ENCODE measurements at regions not wholly inside any gene's neighbourhood (a gene's known extent, or its start where the extent isn't known, plus 50 kb on each side); places are given as distances from the start of the nearest gene placed in this dataset.

- WGBS, 4 donors = 89 to 93% (median 91%) methylated on average over 4 of the region's 4 CpGs
These were observed 398.3 kb downstream of the RFC3 start for GRCh38 chr13:34216256-34216655.

GRCh38 chr13:34217343-34218025 is 399.5 kb downstream of the RFC3 start:
- TF ChIP-seq POLR2A (IDR thresholded peaks at IDR 0.05) (no peak), CTCF (IDR thresholded peaks at IDR 0.05) (no peak)
- 83 to 89% (median 86%) methylated on average over 12 of the region's 12 CpGs for WGBS, 4 donors
- H3K4me3 ChIP-seq = no peak overlapping the region
- H3K27me3 ChIP-seq = no peaks in the 10 kb centered on the region
- no peaks in the 10 kb centered on the region for H3K36me3 ChIP-seq (replicated peaks in 1 of 2)
- DNase-seq = no peak
- no peak overlapping the region for H3K27ac ChIP-seq
- no peaks in the 10 kb centered on the region for H3K9me3 ChIP-seq (replicated peaks in 1 of 3)
- H3K4me1 ChIP-seq (replicated peaks in 1 of 2) = no peaks in the 10 kb centered on the region
- intact Hi-C loops (cut with DNase I) = no loop called here

More at GRCh38 chr13:34216256-34216655, 398.3 kb downstream of the RFC3 start:
- intact Hi-C loops (cut with DNase I) = no loop called here
- H3K36me3 ChIP-seq (replicated peaks in 1 of 2) = no peaks in the 10 kb centered on the region
- DNase-seq = no peak
- no peak overlapping the region for H3K27ac ChIP-seq
- no peak overlapping the region for H3K4me3 ChIP-seq
- H3K4me1 ChIP-seq (replicated peaks in 1 of 2) = no peaks in the 10 kb centered on the region
- H3K9me3 ChIP-seq (replicated peaks in 1 of 3) = no peaks in the 10 kb centered on the region
- TF ChIP-seq CTCF (IDR thresholded peaks at IDR 0.05) (no peak), POLR2A (IDR thresholded peaks at IDR 0.05) (no peak)
- no peaks in the 10 kb centered on the region for H3K27me3 ChIP-seq

GRCh38 chr13:34223984-34224383 is 406.0 kb downstream of the RFC3 start:
- TF ChIP-seq CTCF (IDR thresholded peaks at IDR 0.05) (no peak), POLR2A (IDR thresholded peaks at IDR 0.05) (no peak)
- Histone ChIP-seq H3K27me3 (no peaks in the 10 kb centered on the region), H3K36me3 (replicated peaks in 1 of 2) (no peaks in the 10 kb centered on the region), H3K27ac (no peak overlapping the region), H3K4me1 (replicated peaks in 1 of 2) (no peaks in the 10 kb centered on the region), H3K4me3 (no peak overlapping the region), H3K9me3 (replicated peaks in 1 of 3) (no peaks in the 10 kb centered on the region)
- WGBS, 4 donors = 88 to 98% (median 92%) methylated on average over 2 of the region's 2 CpGs
- intact Hi-C loops (cut with DNase I) = no loop called here
- DNase-seq = no peak

- intact Hi-C loops (cut with DNase I) = no loop called here
- 55 to 67% (median 63%) methylated on average over 10 of the region's 10 CpGs for WGBS, 4 donors
- no peak overlapping the region for H3K27ac ChIP-seq
- no peak overlapping the region for H3K4me3 ChIP-seq
- no peaks in the 10 kb centered on the region for H3K9me3 ChIP-seq (replicated peaks in 1 of 3)
- no peak for TF ChIP-seq POLR2A (IDR thresholded peaks at IDR 0.05)
- TF ChIP-seq CTCF (IDR thresholded peaks at IDR 0.05) = no peak
- no peaks in the 10 kb centered on the region for H3K4me1 ChIP-seq (replicated peaks in 1 of 2)
- no peaks in the 10 kb centered on the region for H3K27me3 ChIP-seq
- peak in 1 of 7 donors; percentile 60 for DNase-seq
- no peaks in the 10 kb centered on the region for H3K36me3 ChIP-seq (replicated peaks in 1 of 2)
These were observed 406.9 kb downstream of the RFC3 start for GRCh38 chr13:34224877-34225276.
